ENCODE measurements at regions not wholly inside any gene's neighbourhood (a gene's known extent, or its start where the extent isn't known, plus 50 kb on each side); places are given as distances from the start of the nearest gene placed in this dataset.
"Not testable (repeated sequence)": the region's sequence is repeated elsewhere in the genome, so short reads cannot be mapped to it uniquely, and the experiment has no call there.

DNA sequence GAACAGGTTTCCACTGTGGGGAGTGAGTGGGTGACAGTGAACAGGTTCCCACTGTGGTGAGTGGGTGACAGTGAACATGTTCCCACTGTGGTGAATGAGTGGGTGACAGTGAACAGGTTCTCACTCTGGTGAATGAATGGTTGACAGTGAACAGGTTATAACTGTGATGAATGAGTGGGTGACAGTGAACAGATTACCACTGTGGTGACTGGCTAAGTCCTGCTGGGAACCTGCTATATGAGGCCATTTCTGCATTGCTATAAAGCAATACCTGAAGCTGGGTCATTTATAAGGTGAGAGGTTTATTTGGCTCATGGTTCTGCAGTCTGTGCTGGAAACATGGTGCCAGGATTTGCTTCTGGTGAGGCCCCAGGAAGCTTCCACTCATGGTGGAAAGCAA, 637.1 kb downstream of the UQCRFS1 start:
- DNase-seq, result no peak
- H3K27me3 ChIP-seq (replicated peaks in 1 of 7), result no peaks in the 10 kb centered on the region
- H3K27ac ChIP-seq, result no peak overlapping the region
- H3K9me3 ChIP-seq, result peaks cover 0 to 13% (median 0%) of the 10 kb centered on the region in 8 donors
- H3K36me3 ChIP-seq, result no peaks in the 10 kb centered on the region
- intact Hi-C loops (cut with DNase I; ENCODE audit: low total_unique reads), result no loop called here
- H3K4me3 ChIP-seq, result no peak overlapping the region
- H3K4me1 ChIP-seq, result no peaks in the 10 kb centered on the region
- TF ChIP-seq POLR2AphosphoS5 (IDR thresholded peaks at IDR 0.05) (no peak), POLR2A (IDR thresholded peaks at IDR 0.05) (no peak)
- TF ChIP-seq, protein P1, sequence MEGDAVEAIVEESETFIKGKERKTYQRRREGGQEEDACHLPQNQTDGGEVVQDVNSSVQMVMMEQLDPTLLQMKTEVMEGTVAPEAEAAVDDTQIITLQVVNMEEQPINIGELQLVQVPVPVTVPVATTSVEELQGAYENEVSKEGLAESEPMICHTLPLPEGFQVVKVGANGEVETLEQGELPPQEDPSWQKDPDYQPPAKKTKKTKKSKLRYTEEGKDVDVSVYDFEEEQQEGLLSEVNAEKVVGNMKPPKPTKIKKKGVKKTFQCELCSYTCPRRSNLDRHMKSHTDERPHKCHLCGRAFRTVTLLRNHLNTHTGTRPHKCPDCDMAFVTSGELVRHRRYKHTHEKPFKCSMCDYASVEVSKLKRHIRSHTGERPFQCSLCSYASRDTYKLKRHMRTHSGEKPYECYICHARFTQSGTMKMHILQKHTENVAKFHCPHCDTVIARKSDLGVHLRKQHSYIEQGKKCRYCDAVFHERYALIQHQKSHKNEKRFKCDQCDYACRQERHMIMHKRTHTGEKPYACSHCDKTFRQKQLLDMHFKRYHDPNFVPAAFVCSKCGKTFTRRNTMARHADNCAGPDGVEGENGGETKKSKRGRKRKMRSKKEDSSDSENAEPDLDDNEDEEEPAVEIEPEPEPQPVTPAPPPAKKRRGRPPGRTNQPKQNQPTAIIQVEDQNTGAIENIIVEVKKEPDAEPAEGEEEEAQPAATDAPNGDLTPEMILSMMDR (IDR thresholded peaks at IDR 0.05 in 8 of 11, conservative IDR thresholded peaks at IDR 0.05 in 3 of 11), result no peak

DNA sequence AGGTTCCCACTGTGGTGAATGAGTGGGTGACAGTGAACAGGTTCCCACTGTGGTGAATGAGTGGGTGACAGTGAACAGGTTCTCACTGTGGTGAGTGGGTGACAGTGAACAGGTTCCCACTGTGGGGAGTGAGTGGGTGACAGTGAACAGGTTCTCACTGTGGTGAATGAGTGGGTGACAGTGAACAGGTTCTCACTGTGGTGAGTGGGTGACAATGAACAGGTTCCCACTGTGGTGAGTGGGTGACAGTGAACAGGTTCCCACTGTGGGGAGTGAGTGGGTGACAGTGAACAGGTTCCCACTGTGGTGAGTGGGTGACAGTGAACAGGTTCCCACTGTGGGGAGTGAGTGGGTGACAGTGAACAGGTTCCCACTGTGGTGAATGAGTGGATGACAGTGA, 637.6 kb downstream of the UQCRFS1 start:
- intact Hi-C loops (cut with DNase I; ENCODE audit: low total_unique reads); H3K4me1 ChIP-seq; H3K4me3 ChIP-seq; H3K27me3 ChIP-seq (replicated peaks in 1 of 7); H3K36me3 ChIP-seq; H3K27ac ChIP-seq: not testable (repeated sequence)
- peaks cover 0 to 13% (median 0%) of the 10 kb centered on the region in 8 donors for H3K9me3 ChIP-seq
- DNase-seq, result peak; percentile 7

DNA sequence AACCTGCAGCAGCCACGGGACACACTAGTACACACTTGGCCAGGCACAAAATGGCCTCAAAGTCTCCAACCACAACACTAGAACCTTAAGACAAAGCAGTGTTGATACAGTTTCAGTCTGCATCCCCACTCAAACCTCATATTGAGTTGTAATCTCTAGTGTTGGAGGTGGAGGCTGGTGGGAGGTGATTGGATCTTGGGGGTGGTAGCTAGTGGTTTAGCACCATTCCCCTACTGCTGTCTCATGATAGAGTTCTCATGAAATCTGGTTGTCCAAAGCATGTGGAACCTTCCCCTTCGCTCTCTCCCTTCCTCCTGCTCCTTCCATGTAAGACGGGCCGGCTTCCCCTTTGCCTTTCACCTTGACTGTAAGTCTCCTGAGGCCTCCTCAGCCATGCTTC, 638.7 kb downstream of the UQCRFS1 start:
- Histone ChIP-seq H3K27ac (no peak overlapping the region), H3K9me3 (peaks cover 0 to 9% (median 0%) of the 10 kb centered on the region in 8 donors), H3K4me3 (no peak overlapping the region), H3K36me3 (no peaks in the 10 kb centered on the region), H3K27me3 (replicated peaks in 1 of 7) (no peaks in the 10 kb centered on the region), H3K4me1 (no peaks in the 10 kb centered on the region)
- TF ChIP-seq, protein P1 (IDR thresholded peaks at IDR 0.05 in 8 of 11, conservative IDR thresholded peaks at IDR 0.05 in 3 of 11), result no peak
- TF ChIP-seq POLR2A (IDR thresholded peaks at IDR 0.05) (no peak), POLR2AphosphoS5 (IDR thresholded peaks at IDR 0.05) (no peak)
- intact Hi-C loops (cut with DNase I; ENCODE audit: low total_unique reads), result no loop called here
- WGBS, 5 donors, result 72 to 90% (median 85%) methylated on average over 4 of the region's 4 CpGs
- no peak for DNase-seq

DNA sequence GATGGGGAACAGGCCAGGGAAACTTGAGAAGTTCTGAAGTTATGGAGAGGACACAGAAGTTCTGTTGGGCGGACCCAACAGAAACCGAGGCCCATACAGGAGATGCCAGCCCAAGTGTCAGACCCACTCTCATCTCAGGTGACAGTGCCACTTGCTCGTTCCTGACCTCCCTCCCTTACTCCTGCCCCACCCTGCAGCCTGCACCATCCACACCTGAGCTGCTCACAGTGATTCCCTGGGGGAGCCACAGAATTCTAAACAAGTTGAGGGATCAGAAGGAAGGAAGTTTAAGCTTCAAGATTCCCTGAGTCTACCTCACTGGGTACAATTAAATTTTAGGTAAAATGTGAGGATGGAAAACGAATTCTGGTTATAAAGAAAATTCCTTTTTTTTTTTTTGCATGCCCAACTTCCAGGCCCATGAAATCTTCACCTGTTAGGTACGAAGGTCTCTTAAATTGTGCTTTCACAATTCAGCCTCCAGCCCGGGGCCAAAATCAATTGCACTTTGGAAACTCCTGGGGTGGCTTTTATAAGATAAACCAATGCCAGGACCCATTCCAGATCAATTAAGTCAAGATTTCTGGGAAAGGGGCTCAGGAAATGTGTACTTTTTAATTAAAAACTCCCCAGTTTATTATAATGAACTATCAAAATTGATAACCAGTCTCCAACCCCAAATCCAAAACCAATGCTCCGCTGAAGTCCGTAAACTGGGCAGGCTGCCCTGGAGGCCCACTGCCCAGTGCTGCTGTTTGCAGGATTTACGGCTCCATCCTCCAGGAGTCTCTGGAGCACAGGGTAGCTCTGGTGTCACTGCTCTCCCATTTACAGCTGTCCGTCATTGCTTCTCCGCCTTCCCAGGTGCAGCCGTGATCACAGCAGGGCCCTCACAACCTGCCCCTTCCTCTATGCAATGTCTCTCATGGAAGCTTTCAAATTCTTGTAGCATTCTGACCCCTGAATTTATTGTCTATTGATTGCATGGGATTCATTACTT, 643.5 kb downstream of the UQCRFS1 start:
- intact Hi-C loops (cut with DNase I; ENCODE audit: low total_unique reads), result no loop called here
- TF ChIP-seq, protein P1 (IDR thresholded peaks at IDR 0.05 in 8 of 11, conservative IDR thresholded peaks at IDR 0.05 in 3 of 11), result no peak
- TF ChIP-seq POLR2AphosphoS5 (IDR thresholded peaks at IDR 0.05), result no peak
- no peak for TF ChIP-seq POLR2A (IDR thresholded peaks at IDR 0.05)
- Histone ChIP-seq H3K36me3 (no peaks in the 10 kb centered on the region), H3K27ac (no peak overlapping the region), H3K27me3 (replicated peaks in 1 of 7) (no peaks in the 10 kb centered on the region), H3K4me3 (no peak overlapping the region), H3K9me3 (peaks cover 0 to 5% (median 0%) of the 10 kb centered on the region in 8 donors), H3K4me1 (no peaks in the 10 kb centered on the region)
- WGBS, 5 donors, result 74 to 89% (median 79%) methylated on average over 12 of the region's 12 CpGs
- peak; percentile 40 for DNase-seq

Measured in spleen (tissue), 11 donors.